ENCODE measurements at regions not wholly inside any gene's neighbourhood (a gene's known extent, or its start where the extent isn't known, plus 50 kb on each side); places are given as distances from the start of the nearest gene placed in this dataset.

GRCh38 chr4:126552321-126552720 lies 1080.4 kb upstream of the INTU start:
- Histone ChIP-seq H3K4me1 (replicated peaks in 1 of 2) (no peaks in the 10 kb centered on the region), H3K4me3 (no peak overlapping the region), H3K27ac (no peak overlapping the region), H3K36me3 (replicated peaks in 1 of 2) (no peaks in the 10 kb centered on the region), H3K27me3 (no peaks in the 10 kb centered on the region), H3K9me3 (replicated peaks in 1 of 3) (no peaks in the 10 kb centered on the region)
- WGBS, 4 donors: 27 to 44% (median 38%) methylated on average over 1 of the region's 1 CpG
- intact Hi-C loops (cut with DNase I): no loop called here
- no peak for DNase-seq
- TF ChIP-seq CTCF (IDR thresholded peaks at IDR 0.05): no peak
- TF ChIP-seq POLR2A (IDR thresholded peaks at IDR 0.05): no peak

- Histone ChIP-seq H3K4me3 (no peak overlapping the region), H3K27me3 (no peaks in the 10 kb centered on the region), H3K4me1 (replicated peaks in 1 of 2) (no peaks in the 10 kb centered on the region), H3K9me3 (replicated peaks in 1 of 3) (no peaks in the 10 kb centered on the region), H3K27ac (no peak overlapping the region), H3K36me3 (replicated peaks in 1 of 2) (no peaks in the 10 kb centered on the region)
- TF ChIP-seq POLR2A (IDR thresholded peaks at IDR 0.05) (no peak), CTCF (IDR thresholded peaks at IDR 0.05) (no peak)
- 26 to 36% (median 28%) methylated on average over 2 of the region's 2 CpGs for WGBS, 4 donors
- intact Hi-C loops (cut with DNase I): no loop called here
- DNase-seq: no peak
Measured at GRCh38 chr4:126553248-126553647, 1079.5 kb upstream of the INTU start.

- no peaks in the 10 kb centered on the region for H3K4me1 ChIP-seq (replicated peaks in 1 of 2)
- H3K4me3 ChIP-seq: no peak overlapping the region
- WGBS, 4 donors: 60 to 69% (median 64%) methylated on average over 2 of the region's 2 CpGs
- no peaks in the 10 kb centered on the region for H3K36me3 ChIP-seq (replicated peaks in 1 of 2)
- no peak for TF ChIP-seq POLR2A (IDR thresholded peaks at IDR 0.05)
- no peak for TF ChIP-seq CTCF (IDR thresholded peaks at IDR 0.05)
- H3K27ac ChIP-seq: no peak overlapping the region
- no peaks in the 10 kb centered on the region for H3K27me3 ChIP-seq
- intact Hi-C loops (cut with DNase I): no loop called here
- no peak for DNase-seq
- H3K9me3 ChIP-seq (replicated peaks in 1 of 3): no peaks in the 10 kb centered on the region
Measured at GRCh38 chr4:126558596-126558995, 1074.2 kb upstream of the INTU start.

- WGBS, 4 donors: 42 to 44% (median 43%) methylated on average over 2 of the region's 2 CpGs
- no peak for DNase-seq
- intact Hi-C loops (cut with DNase I): no loop called here
- no peaks in the 10 kb centered on the region for H3K27me3 ChIP-seq
- no peaks in the 10 kb centered on the region for H3K36me3 ChIP-seq (replicated peaks in 1 of 2)
- H3K9me3 ChIP-seq (replicated peaks in 1 of 3): no peaks in the 10 kb centered on the region
- H3K27ac ChIP-seq: no peak overlapping the region
- no peaks in the 10 kb centered on the region for H3K4me1 ChIP-seq (replicated peaks in 1 of 2)
- H3K4me3 ChIP-seq: no peak overlapping the region
- TF ChIP-seq CTCF (IDR thresholded peaks at IDR 0.05): no peak
Measured at GRCh38 chr4:126559961-126560360, 1072.8 kb upstream of the INTU start.
